ENCODE measurements at regions not wholly inside any gene's neighbourhood (a gene's known extent, or its start where the extent isn't known, plus 50 kb on each side); places are given as distances from the start of the nearest gene placed in this dataset.

GRCh38 chr3:137514853-137515252, 249.3 kb upstream of the SOX14 start:
- Histone ChIP-seq H3K4me1 (ENCODE audit: control extremely low read depth in 1 of 4, control insufficient read depth in 4 of 4, insufficient read depth in 4 of 4, low read length in 3 of 4) (no peaks in the 10 kb centered on the region), H3K9me3 (ENCODE audit: control extremely low read depth in 1 of 5, control insufficient read depth in 4 of 5, insufficient read depth in 2 of 5, low read depth in 1 of 5, low read length in 4 of 5) (no peaks in the 10 kb centered on the region), H3K36me3 (ENCODE audit: control insufficient read depth in 4 of 4, insufficient read depth in 4 of 4, low read length in 3 of 4) (no peaks in the 10 kb centered on the region), H3K4me3 (ENCODE audit: control insufficient read depth in 1 of 7, extremely low read depth in 1 of 7, insufficient read depth in 4 of 7, low read depth in 2 of 7, low read length in 6 of 7) (no peak overlapping the region), H3K27me3 (replicated peaks in 2 of 5; ENCODE audit: control insufficient read depth in 4 of 5, insufficient read depth in 5 of 5, low read length in 4 of 5) (no peaks in the 10 kb centered on the region), H3K27ac (ENCODE audit: insufficient read depth in 1 of 2, low read depth in 1 of 2, low read length in 2 of 2, poor library complexity in 1 of 2, severe bottlenecking in 2 of 2) (no peak overlapping the region)
- ChIA-PET POLR2A (no interaction called here), CTCF (no interaction called here)
- no peak for DNase-seq
- no CpG with 5 or more reads among the region's 2 CpGs for WGBS (ENCODE audit: insufficient coverage)

GRCh38 chr3:137519602-137520001, 244.5 kb upstream of the SOX14 start:
- Histone ChIP-seq H3K4me3 (ENCODE audit: control insufficient read depth in 1 of 7, extremely low read depth in 1 of 7, insufficient read depth in 4 of 7, low read depth in 2 of 7, low read length in 6 of 7) (no peak overlapping the region), H3K27ac (ENCODE audit: insufficient read depth in 1 of 2, low read depth in 1 of 2, low read length in 2 of 2, poor library complexity in 1 of 2, severe bottlenecking in 2 of 2) (no peak overlapping the region), H3K9me3 (ENCODE audit: control extremely low read depth in 1 of 5, control insufficient read depth in 4 of 5, insufficient read depth in 2 of 5, low read depth in 1 of 5, low read length in 4 of 5) (no peaks in the 10 kb centered on the region), H3K4me1 (ENCODE audit: control extremely low read depth in 1 of 4, control insufficient read depth in 4 of 4, insufficient read depth in 4 of 4, low read length in 3 of 4) (no peaks in the 10 kb centered on the region), H3K27me3 (replicated peaks in 2 of 5; ENCODE audit: control insufficient read depth in 4 of 5, insufficient read depth in 5 of 5, low read length in 4 of 5) (no peaks in the 10 kb centered on the region), H3K36me3 (ENCODE audit: control insufficient read depth in 4 of 4, insufficient read depth in 4 of 4, low read length in 3 of 4) (no peaks in the 10 kb centered on the region)
- 100% methylated on average over 2 of the region's 5 CpGs for WGBS (ENCODE audit: insufficient coverage)
- ChIA-PET POLR2A (no interaction called here), CTCF (no interaction called here)
- no peak for DNase-seq

- DNase-seq = no peak
- Histone ChIP-seq H3K9me3 (ENCODE audit: control extremely low read depth in 1 of 5, control insufficient read depth in 4 of 5, insufficient read depth in 2 of 5, low read depth in 1 of 5, low read length in 4 of 5) (no peaks in the 10 kb centered on the region), H3K36me3 (ENCODE audit: control insufficient read depth in 4 of 4, insufficient read depth in 4 of 4, low read length in 3 of 4) (no peaks in the 10 kb centered on the region), H3K4me1 (ENCODE audit: control extremely low read depth in 1 of 4, control insufficient read depth in 4 of 4, insufficient read depth in 4 of 4, low read length in 3 of 4) (no peaks in the 10 kb centered on the region), H3K27ac (ENCODE audit: insufficient read depth in 1 of 2, low read depth in 1 of 2, low read length in 2 of 2, poor library complexity in 1 of 2, severe bottlenecking in 2 of 2) (no peak overlapping the region), H3K4me3 (ENCODE audit: control insufficient read depth in 1 of 7, extremely low read depth in 1 of 7, insufficient read depth in 4 of 7, low read depth in 2 of 7, low read length in 6 of 7) (no peak overlapping the region), H3K27me3 (replicated peaks in 2 of 5; ENCODE audit: control insufficient read depth in 4 of 5, insufficient read depth in 5 of 5, low read length in 4 of 5) (no peaks in the 10 kb centered on the region)
- CTCF ChIA-PET = no interaction called here
- WGBS (ENCODE audit: insufficient coverage) = 100% methylated on average over 1 of the region's 1 CpG
- POLR2A ChIA-PET = no interaction called here
Observed at GRCh38 chr3:137524751-137525150, 239.4 kb upstream of the SOX14 start.

GRCh38 chr3:137525471-137525870, 238.6 kb upstream of the SOX14 start:
- Histone ChIP-seq H3K27ac (ENCODE audit: insufficient read depth in 1 of 2, low read depth in 1 of 2, low read length in 2 of 2, poor library complexity in 1 of 2, severe bottlenecking in 2 of 2) (no peak overlapping the region), H3K4me1 (ENCODE audit: control extremely low read depth in 1 of 4, control insufficient read depth in 4 of 4, insufficient read depth in 4 of 4, low read length in 3 of 4) (no peaks in the 10 kb centered on the region), H3K4me3 (ENCODE audit: control insufficient read depth in 1 of 7, extremely low read depth in 1 of 7, insufficient read depth in 4 of 7, low read depth in 2 of 7, low read length in 6 of 7) (no peak overlapping the region), H3K36me3 (ENCODE audit: control insufficient read depth in 4 of 4, insufficient read depth in 4 of 4, low read length in 3 of 4) (no peaks in the 10 kb centered on the region), H3K9me3 (ENCODE audit: control extremely low read depth in 1 of 5, control insufficient read depth in 4 of 5, insufficient read depth in 2 of 5, low read depth in 1 of 5, low read length in 4 of 5) (no peaks in the 10 kb centered on the region), H3K27me3 (replicated peaks in 2 of 5; ENCODE audit: control insufficient read depth in 4 of 5, insufficient read depth in 5 of 5, low read length in 4 of 5) (no peaks in the 10 kb centered on the region)
- no peak for DNase-seq
- ChIA-PET CTCF (no interaction called here), POLR2A (no interaction called here)

GRCh38 chr3:137542049-137542448, 222.1 kb upstream of the SOX14 start:
- Histone ChIP-seq H3K4me1 (ENCODE audit: control extremely low read depth in 1 of 4, control insufficient read depth in 4 of 4, insufficient read depth in 4 of 4, low read length in 3 of 4) (no peaks in the 10 kb centered on the region), H3K4me3 (ENCODE audit: control insufficient read depth in 1 of 7, extremely low read depth in 1 of 7, insufficient read depth in 4 of 7, low read depth in 2 of 7, low read length in 6 of 7) (no peak overlapping the region), H3K36me3 (ENCODE audit: control insufficient read depth in 4 of 4, insufficient read depth in 4 of 4, low read length in 3 of 4) (no peaks in the 10 kb centered on the region), H3K9me3 (ENCODE audit: control extremely low read depth in 1 of 5, control insufficient read depth in 4 of 5, insufficient read depth in 2 of 5, low read depth in 1 of 5, low read length in 4 of 5) (peaks cover 0 to 10% (median 3%) of the 10 kb centered on the region in 5 experiments), H3K27ac (ENCODE audit: insufficient read depth in 1 of 2, low read depth in 1 of 2, low read length in 2 of 2, poor library complexity in 1 of 2, severe bottlenecking in 2 of 2) (no peak overlapping the region), H3K27me3 (replicated peaks in 2 of 5; ENCODE audit: control insufficient read depth in 4 of 5, insufficient read depth in 5 of 5, low read length in 4 of 5) (no peaks in the 10 kb centered on the region)
- no peak for DNase-seq
- POLR2A ChIA-PET = no interaction called here
- CTCF ChIA-PET = no interaction called here
- 94% methylated on average over 3 of the region's 3 CpGs for WGBS (ENCODE audit: insufficient coverage)

- no CpG with 5 or more reads among the region's 2 CpGs for WGBS (ENCODE audit: insufficient coverage)
- H3K27me3 ChIP-seq (replicated peaks in 2 of 5; ENCODE audit: control insufficient read depth in 4 of 5, insufficient read depth in 5 of 5, low read length in 4 of 5) = no peaks in the 10 kb centered on the region
- ChIA-PET CTCF (no interaction called here), POLR2A (no interaction called here)
- H3K36me3 ChIP-seq (ENCODE audit: control insufficient read depth in 4 of 4, insufficient read depth in 4 of 4, low read length in 3 of 4) = no peaks in the 10 kb centered on the region
- DNase-seq = no peak
- no peaks in the 10 kb centered on the region for H3K9me3 ChIP-seq (ENCODE audit: control extremely low read depth in 1 of 5, control insufficient read depth in 4 of 5, insufficient read depth in 2 of 5, low read depth in 1 of 5, low read length in 4 of 5)
- no peaks in the 10 kb centered on the region for H3K4me1 ChIP-seq (ENCODE audit: control extremely low read depth in 1 of 4, control insufficient read depth in 4 of 4, insufficient read depth in 4 of 4, low read length in 3 of 4)
- no peak overlapping the region for H3K27ac ChIP-seq (ENCODE audit: insufficient read depth in 1 of 2, low read depth in 1 of 2, low read length in 2 of 2, poor library complexity in 1 of 2, severe bottlenecking in 2 of 2)
- no peak overlapping the region for H3K4me3 ChIP-seq (ENCODE audit: control insufficient read depth in 1 of 7, extremely low read depth in 1 of 7, insufficient read depth in 4 of 7, low read depth in 2 of 7, low read length in 6 of 7)
Observed at GRCh38 chr3:137554242-137554641, 209.9 kb upstream of the SOX14 start.

GRCh38 chr3:137568880-137569279, 195.2 kb upstream of the SOX14 start:
- no peak overlapping the region for H3K4me3 ChIP-seq (ENCODE audit: control insufficient read depth in 1 of 7, extremely low read depth in 1 of 7, insufficient read depth in 4 of 7, low read depth in 2 of 7, low read length in 6 of 7)
- H3K27me3 ChIP-seq (replicated peaks in 2 of 5; ENCODE audit: control insufficient read depth in 4 of 5, insufficient read depth in 5 of 5, low read length in 4 of 5) = no peaks in the 10 kb centered on the region
- no peaks in the 10 kb centered on the region for H3K36me3 ChIP-seq (ENCODE audit: control insufficient read depth in 4 of 4, insufficient read depth in 4 of 4, low read length in 3 of 4)
- ChIA-PET CTCF (no interaction called here), POLR2A (no interaction called here)
- H3K27ac ChIP-seq (ENCODE audit: insufficient read depth in 1 of 2, low read depth in 1 of 2, low read length in 2 of 2, poor library complexity in 1 of 2, severe bottlenecking in 2 of 2) = no peak overlapping the region
- no peaks in the 10 kb centered on the region for H3K9me3 ChIP-seq (ENCODE audit: control extremely low read depth in 1 of 5, control insufficient read depth in 4 of 5, insufficient read depth in 2 of 5, low read depth in 1 of 5, low read length in 4 of 5)
- no peak for DNase-seq
- H3K4me1 ChIP-seq (ENCODE audit: control extremely low read depth in 1 of 4, control insufficient read depth in 4 of 4, insufficient read depth in 4 of 4, low read length in 3 of 4) = no peaks in the 10 kb centered on the region

- ChIA-PET POLR2A (no interaction called here), CTCF (no interaction called here)
- no peak for DNase-seq
- H3K4me3 ChIP-seq (ENCODE audit: control insufficient read depth in 1 of 7, extremely low read depth in 1 of 7, insufficient read depth in 4 of 7, low read depth in 2 of 7, low read length in 6 of 7) = no peak overlapping the region
- H3K4me1 ChIP-seq (ENCODE audit: control extremely low read depth in 1 of 4, control insufficient read depth in 4 of 4, insufficient read depth in 4 of 4, low read length in 3 of 4) = no peaks in the 10 kb centered on the region
- 63% methylated on average over 3 of the region's 3 CpGs for WGBS (ENCODE audit: insufficient coverage)
- H3K9me3 ChIP-seq (ENCODE audit: control extremely low read depth in 1 of 5, control insufficient read depth in 4 of 5, insufficient read depth in 2 of 5, low read depth in 1 of 5, low read length in 4 of 5) = no peaks in the 10 kb centered on the region
- no peak overlapping the region for H3K27ac ChIP-seq (ENCODE audit: insufficient read depth in 1 of 2, low read depth in 1 of 2, low read length in 2 of 2, poor library complexity in 1 of 2, severe bottlenecking in 2 of 2)
- H3K36me3 ChIP-seq (ENCODE audit: control insufficient read depth in 4 of 4, insufficient read depth in 4 of 4, low read length in 3 of 4) = no peaks in the 10 kb centered on the region
- no peaks in the 10 kb centered on the region for H3K27me3 ChIP-seq (replicated peaks in 2 of 5; ENCODE audit: control insufficient read depth in 4 of 5, insufficient read depth in 5 of 5, low read length in 4 of 5)
Observed at GRCh38 chr3:137572931-137573330, 191.2 kb upstream of the SOX14 start.
